GM12865 (cell line): ENCODE measurements at regions not wholly inside any gene's neighbourhood (a gene's known extent, or its start where the extent isn't known, plus 50 kb on each side); places are given as distances from the start of the nearest gene placed in this dataset.

ENCODE experiments used
- DNase-seq: peaks from one replicate; pipeline ENCODE4 v3.0.0; 2010; ENCODE audit warnings: low read depth
- H3K4me3 ChIP-seq: 2 replicates; pipeline ENCODE4 v1.5.1; 2011; ENCODE audit warnings: mild to moderate bottlenecking, low read depth, low read length, control low read depth
- TF ChIP-seq, protein P1 (sequence below): IDR thresholded peaks from 2 replicates; pipeline ENCODE4 v1.5.1; 2011; ENCODE audit warnings: low read length, control low read depth, low read depth, inconsistent platforms; ENCODE audit not compliant: insufficient read depth; ENCODE audit errors: missing control alignments

DNA sequence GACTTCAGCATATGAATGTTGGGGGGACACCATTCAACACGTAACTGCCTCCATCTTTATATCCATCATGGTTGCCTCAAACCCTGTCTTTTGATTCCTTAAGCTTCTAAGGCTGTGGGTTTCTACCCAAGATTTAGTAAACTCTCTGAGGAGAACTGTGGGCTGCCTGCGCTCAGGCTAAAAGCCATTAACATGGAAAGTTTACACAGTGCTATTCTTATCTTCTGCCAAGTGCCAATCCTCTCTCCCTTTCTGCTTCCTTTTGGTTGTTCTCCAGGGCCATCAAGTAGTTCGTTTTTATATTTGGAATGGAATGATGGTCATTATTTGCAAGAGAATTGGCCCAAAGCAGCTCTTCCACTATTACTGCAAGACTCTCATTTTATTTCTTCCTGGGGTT is 97.3 kb upstream of the KLF14 start:
- no peak for DNase-seq
- no peak overlapping the region for H3K4me3 ChIP-seq
- TF ChIP-seq, protein P1, sequence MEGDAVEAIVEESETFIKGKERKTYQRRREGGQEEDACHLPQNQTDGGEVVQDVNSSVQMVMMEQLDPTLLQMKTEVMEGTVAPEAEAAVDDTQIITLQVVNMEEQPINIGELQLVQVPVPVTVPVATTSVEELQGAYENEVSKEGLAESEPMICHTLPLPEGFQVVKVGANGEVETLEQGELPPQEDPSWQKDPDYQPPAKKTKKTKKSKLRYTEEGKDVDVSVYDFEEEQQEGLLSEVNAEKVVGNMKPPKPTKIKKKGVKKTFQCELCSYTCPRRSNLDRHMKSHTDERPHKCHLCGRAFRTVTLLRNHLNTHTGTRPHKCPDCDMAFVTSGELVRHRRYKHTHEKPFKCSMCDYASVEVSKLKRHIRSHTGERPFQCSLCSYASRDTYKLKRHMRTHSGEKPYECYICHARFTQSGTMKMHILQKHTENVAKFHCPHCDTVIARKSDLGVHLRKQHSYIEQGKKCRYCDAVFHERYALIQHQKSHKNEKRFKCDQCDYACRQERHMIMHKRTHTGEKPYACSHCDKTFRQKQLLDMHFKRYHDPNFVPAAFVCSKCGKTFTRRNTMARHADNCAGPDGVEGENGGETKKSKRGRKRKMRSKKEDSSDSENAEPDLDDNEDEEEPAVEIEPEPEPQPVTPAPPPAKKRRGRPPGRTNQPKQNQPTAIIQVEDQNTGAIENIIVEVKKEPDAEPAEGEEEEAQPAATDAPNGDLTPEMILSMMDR, result no peak

DNA sequence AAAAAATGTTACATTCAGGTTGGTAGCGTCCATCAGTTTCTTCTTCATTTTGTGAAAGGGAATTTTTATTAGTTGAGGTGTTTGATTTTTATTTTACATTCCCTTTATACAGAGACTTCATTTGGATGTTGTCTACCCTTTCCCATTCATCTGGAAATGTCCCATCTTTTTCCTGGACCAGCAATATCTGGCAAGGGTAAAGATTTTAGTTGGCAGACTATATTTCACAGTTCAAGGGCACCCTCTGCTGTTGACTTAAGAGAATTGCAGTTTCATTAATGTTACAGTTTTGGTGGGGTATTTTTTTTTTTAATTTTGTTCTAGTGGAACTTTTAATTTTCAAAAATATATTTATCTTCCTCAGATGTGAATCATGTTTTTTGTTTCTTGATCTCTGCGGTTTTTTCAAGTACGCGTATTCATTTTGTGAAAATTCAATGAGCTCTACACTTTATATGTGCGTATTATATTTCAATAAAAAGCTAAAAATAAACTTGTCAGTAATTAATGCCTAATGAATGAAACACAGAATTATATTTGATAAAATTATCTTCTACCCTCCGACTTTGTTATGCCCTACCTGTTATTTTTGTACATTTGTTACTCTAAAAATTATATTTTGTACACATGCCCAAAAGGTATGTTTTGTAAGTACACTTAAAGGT is 97.9 kb upstream of the KLF14 start:
- TF ChIP-seq, protein P1, result peak; percentile 51
- peak; percentile 46 for DNase-seq
- no peak overlapping the region for H3K4me3 ChIP-seq

DNA sequence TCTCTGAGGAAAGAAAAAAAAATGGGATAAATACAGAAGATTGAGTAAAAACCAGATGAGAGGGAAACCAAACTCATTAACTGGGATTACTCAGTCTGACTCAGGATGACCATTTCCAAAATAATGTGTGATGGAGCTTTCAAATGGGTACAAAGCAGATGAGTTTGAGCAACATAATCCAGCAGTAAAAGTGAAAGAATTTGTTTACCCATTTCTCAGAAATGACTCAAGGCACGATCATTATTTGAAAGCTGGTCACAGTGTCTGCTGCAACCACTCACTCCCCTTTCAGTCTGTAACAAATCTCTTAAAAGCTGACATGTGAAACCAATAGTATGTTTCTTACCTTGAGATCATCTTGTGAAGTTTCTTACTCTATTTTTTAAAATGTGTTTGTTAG is 104.7 kb upstream of the KLF14 start:
- TF ChIP-seq, protein P1, result no peak
- DNase-seq, result peak; percentile 67
- H3K4me3 ChIP-seq, result no peak overlapping the region

DNA sequence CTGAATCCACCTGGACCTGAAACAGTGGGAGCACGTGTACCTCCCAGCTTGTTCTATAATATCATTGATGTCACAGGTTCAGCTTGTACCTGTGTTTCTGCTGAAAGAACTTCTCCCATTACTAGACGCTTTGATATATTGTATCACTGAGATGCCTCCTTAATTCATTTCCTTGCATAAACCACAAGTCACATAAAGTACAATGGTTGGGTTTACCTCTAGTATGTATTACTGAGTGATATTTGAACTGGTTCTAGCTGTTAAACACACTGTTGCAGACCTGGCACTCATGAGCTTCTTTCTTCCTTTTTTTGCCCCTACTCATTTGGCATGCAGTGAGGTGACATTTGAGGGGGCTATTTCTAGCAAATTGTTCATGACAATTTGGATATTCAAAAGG is 106.6 kb upstream of the KLF14 start:
- TF ChIP-seq, protein P1, result no peak
- DNase-seq, result no peak

DNA sequence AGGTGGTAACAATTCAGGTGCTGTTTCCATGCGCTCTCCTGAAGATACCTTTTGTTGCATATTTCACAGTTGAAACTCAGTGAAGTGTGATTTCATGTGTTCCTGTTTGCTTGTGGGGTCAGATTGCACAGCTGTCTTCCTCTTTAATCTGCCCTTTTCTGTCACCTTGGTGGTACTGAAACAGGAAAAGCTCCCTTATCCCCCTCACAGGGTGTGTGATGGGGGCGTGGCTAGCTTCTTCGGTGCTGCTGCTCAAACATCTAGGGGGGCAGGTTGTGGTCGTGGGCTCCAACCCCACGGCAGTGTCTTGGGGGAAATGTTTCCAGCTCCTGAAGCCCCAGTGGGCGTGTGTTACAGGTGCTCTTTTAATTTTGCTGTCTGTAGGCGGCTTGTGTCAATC is 107.4 kb upstream of the KLF14 start:
- no peak overlapping the region for H3K4me3 ChIP-seq
- TF ChIP-seq, protein P1, result no peak
- DNase-seq, result peak; percentile 29

More for the DNA sequence above, 106.6 kb upstream of the KLF14 start:
- H3K4me3 ChIP-seq, result no peak overlapping the region

DNA sequence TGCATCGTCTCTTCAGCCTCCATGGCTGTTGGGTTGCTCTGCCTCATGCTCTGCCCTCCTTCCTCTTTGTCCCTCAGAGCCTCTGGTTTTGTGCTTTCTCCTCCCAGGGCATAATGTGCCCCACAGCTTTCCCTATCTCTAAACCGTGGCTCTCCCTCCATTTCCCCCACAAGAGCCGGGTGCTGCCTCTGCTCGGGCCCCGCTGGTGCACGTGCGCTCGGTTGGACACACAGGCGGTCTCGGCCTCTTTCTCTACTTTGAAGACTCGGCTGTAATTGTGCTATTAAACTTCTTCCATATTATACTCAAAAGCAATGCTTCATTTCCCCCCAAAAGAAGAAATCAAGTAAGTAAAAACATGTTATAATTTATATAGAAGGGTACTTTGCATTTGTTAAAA is 109.7 kb upstream of the KLF14 start:
- no peak overlapping the region for H3K4me3 ChIP-seq
- no peak for DNase-seq
- TF ChIP-seq, protein P1, result no peak

DNA sequence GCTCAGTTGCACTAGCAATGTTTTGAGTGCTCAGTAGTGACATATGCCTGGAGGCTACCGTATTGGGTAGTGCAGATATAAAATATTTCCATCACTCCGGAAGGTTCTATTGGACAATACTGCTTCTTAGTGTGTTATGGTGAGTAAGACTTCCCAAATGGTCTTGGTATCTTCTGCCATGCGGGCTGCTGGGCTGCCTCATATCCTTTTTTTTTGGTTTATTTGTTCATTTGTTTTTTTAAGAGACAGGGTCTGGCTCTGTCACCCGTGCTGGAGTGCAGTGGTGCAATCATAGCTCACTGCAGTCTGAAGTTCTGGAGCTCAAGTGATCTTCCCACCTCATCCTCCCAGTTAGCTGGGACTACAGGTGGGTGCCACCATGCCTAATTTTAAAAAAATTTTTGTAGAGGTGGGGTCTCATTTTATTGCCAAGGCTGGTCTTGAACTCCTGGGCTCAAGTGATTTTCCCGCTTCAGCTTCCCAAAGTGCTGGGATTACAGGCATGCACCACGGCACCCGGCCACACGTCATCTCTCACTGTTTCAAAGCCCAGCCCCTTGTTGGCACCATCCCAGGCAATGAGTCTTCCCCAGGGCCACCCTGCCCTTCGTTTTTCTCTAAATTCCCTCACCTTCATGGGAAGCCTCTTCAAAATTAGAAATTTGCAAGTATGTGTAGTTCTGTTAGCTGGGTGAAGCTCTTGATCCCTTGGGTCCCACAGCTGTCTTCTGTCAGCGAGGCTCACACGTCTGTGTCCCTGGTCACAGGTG is 111.0 kb upstream of the KLF14 start:
- no peak overlapping the region for H3K4me3 ChIP-seq
- TF ChIP-seq, protein P1, result no peak
- no peak for DNase-seq
